ENCODE measurements at regions not wholly inside any gene's neighbourhood (a gene's known extent, or its start where the extent isn't known, plus 50 kb on each side); places are given as distances from the start of the nearest gene placed in this dataset.
"Not testable (repeated sequence)": the region's sequence is repeated elsewhere in the genome, so short reads cannot be mapped to it uniquely, and the experiment has no call there.

DNA sequence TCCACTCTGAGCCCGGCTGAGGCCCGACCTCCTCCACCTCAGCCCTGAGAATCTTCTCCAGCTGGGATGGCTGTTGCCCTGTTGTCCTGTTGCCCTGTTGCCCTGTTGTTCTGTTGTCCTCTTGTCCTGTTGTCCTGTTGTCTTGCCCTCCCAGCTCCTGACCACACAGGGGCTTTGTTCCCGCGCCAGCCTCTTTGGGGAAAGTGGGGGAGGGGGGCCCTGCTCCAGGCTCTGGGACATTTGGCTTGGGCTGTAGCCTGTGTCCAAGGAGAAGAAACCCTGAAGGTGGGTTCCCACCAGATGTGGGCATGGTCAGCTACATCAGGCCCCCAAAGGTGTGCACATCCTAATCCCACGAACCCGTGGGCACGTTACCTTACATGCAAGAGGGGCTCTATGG lies 113.5 kb upstream of the FAM20C start:
- peaks cover 0 to 10% of the 10 kb centered on the region in 2 donors for H3K27me3 Mint-ChIP-seq
- H3K4me1 ChIP-seq (ENCODE audit: control insufficient read depth in 1 of 2, extremely low read depth in 1 of 2, insufficient read depth in 2 of 2, low read length in 2 of 2); POLR2A ChIA-PET; H3K36me3 Mint-ChIP-seq; H3K27ac Mint-ChIP-seq; H3K36me3 ChIP-seq (ENCODE audit: control insufficient read depth in 2 of 2, extremely low read depth in 1 of 2, insufficient read depth in 1 of 2, low read length in 1 of 2); H3K27ac ChIP-seq (ENCODE audit: low read length); CTCF ChIA-PET; H3K9me3 Mint-ChIP-seq; H3K4me3 ChIP-seq (ENCODE audit: control insufficient read depth in 1 of 2, extremely low read depth in 1 of 2, low read length in 1 of 2); ATAC-seq (replicated peaks in 1 of 4); H3K4me1 Mint-ChIP-seq; H3K4me3 Mint-ChIP-seq; H3K9me3 ChIP-seq: not testable (repeated sequence)
- peak in 1 of 35 experiments; percentile 22 for DNase-seq
- no CpG with 5 or more reads among the region's 7 CpGs for WGBS (ENCODE audit: insufficient coverage)
- H3K27me3 ChIP-seq (replicated peaks in 1 of 2; ENCODE audit: control insufficient read depth in 2 of 2, extremely low read depth in 1 of 2, insufficient read depth in 2 of 2, low read length in 1 of 2), result peaks cover 0 to 17% of the 10 kb centered on the region in 2 experiments

DNA sequence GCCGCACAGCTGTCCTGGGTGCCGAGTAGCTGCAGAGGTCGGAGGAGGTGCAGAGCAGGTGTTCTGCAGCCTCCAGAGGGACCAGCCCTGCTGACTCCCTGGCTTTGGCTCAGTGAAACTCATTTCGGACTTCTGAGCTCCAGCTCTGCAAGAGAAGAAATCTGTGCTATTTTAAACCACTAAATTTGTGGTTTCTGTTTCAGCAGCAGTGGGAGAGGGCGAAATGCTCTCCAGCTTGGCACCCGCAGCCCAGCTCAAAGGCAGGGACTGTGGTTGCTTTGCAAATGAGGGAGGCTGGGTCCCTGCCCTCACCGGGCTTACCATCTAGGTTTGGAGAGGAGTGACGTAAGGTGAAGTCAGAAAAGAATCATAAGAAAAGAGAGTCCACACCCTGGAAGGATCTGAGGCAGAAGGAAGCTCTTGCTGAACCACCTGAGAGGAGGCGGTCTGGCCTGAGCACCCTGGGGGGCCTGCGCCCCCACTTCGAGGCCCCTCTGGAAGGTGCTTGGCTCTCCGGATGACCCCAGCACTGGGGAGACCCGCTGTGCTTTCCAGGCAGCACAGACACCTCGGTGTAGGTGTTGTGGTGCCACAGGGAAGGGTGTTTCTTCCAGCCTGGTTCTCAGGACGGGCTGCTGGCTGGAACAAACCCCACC lies 112.8 kb upstream of the FAM20C start:
- peaks cover 0 to 10% of the 10 kb centered on the region in 2 donors for H3K27me3 Mint-ChIP-seq
- CTCF ChIA-PET; H3K9me3 ChIP-seq; H3K4me1 ChIP-seq (ENCODE audit: control insufficient read depth in 1 of 2, extremely low read depth in 1 of 2, insufficient read depth in 2 of 2, low read length in 2 of 2); H3K4me3 Mint-ChIP-seq; H3K4me3 ChIP-seq (ENCODE audit: control insufficient read depth in 1 of 2, extremely low read depth in 1 of 2, low read length in 1 of 2); POLR2A ChIA-PET; DNase-seq; H3K36me3 ChIP-seq (ENCODE audit: control insufficient read depth in 2 of 2, extremely low read depth in 1 of 2, insufficient read depth in 1 of 2, low read length in 1 of 2); H3K27ac Mint-ChIP-seq; H3K4me1 Mint-ChIP-seq; H3K36me3 Mint-ChIP-seq; H3K9me3 Mint-ChIP-seq; ATAC-seq (replicated peaks in 1 of 4); H3K27ac ChIP-seq (ENCODE audit: low read length): not testable (repeated sequence)
- 74% methylated on average over 4 of the region's 15 CpGs for WGBS (ENCODE audit: insufficient coverage)
- peaks cover 0 to 21% of the 10 kb centered on the region in 2 experiments for H3K27me3 ChIP-seq (replicated peaks in 1 of 2; ENCODE audit: control insufficient read depth in 2 of 2, extremely low read depth in 1 of 2, insufficient read depth in 2 of 2, low read length in 1 of 2)

DNA sequence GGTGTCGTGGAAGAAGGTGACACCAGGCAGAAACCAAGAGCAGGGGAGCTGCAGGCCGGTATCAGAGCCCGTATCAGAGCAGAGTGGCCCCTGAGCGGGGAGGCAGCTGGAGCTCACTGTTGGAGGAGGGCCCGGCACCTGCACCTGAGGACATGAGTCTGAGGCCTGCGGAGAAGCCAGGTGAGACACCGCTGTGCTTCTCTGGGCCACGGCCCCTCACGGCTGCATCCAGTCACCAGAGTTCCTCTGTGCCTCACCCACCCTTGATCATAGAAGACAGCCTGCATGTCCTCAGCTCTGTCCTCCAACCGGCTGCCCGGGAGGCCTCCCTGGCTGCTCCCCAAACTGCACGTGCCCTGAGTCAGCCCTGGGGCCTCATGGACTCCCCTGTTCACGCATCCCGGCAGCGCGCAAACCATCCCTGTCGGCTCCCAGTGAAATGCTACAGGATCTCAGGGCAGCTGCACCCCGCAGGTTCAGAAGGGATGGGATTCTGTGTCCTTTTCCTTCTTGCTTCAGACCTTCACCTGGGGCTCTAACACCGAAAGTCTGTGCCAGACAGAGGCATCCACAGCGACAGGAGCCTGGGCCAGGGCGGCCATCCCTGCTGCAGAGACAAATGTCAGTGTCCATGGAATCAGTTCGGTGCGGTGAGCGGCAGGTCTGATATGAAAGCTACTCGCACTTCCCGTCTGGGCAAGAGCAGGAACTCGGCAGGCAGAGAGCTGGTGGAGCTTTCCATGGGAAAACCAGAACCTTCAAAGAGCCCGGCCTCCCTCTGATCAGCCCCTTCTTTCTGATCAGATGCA lies 111.9 kb upstream of the FAM20C start:
- CTCF ChIA-PET, result no interaction called here
- Mint-ChIP-seq H3K36me3 (no peaks in the 10 kb centered on the region), H3K4me1 (no peaks in the 10 kb centered on the region), H3K9me3 (no peaks in the 10 kb centered on the region), H3K27ac (no peak overlapping the region), H3K27me3 (peaks cover 0 to 10% of the 10 kb centered on the region in 2 donors), H3K4me3 (no peak overlapping the region)
- WGBS (ENCODE audit: insufficient coverage), result 87% methylated on average over 25 of the region's 28 CpGs
- ATAC-seq (replicated peaks in 1 of 4) (no peak), DNase-seq (peak in 1 of 35 experiments; percentile 8)
- Histone ChIP-seq H3K4me1 (ENCODE audit: control insufficient read depth in 1 of 2, extremely low read depth in 1 of 2, insufficient read depth in 2 of 2, low read length in 2 of 2) (no peaks in the 10 kb centered on the region), H3K27me3 (replicated peaks in 1 of 2; ENCODE audit: control insufficient read depth in 2 of 2, extremely low read depth in 1 of 2, insufficient read depth in 2 of 2, low read length in 1 of 2) (peaks cover 0 to 21% of the 10 kb centered on the region in 2 experiments), H3K4me3 (ENCODE audit: control insufficient read depth in 1 of 2, extremely low read depth in 1 of 2, low read length in 1 of 2) (no peak overlapping the region), H3K27ac (ENCODE audit: low read length) (no peak overlapping the region), H3K9me3 (no peaks in the 10 kb centered on the region), H3K36me3 (ENCODE audit: control insufficient read depth in 2 of 2, extremely low read depth in 1 of 2, insufficient read depth in 1 of 2, low read length in 1 of 2) (no peaks in the 10 kb centered on the region)
- POLR2A ChIA-PET, result no interaction called here

DNA sequence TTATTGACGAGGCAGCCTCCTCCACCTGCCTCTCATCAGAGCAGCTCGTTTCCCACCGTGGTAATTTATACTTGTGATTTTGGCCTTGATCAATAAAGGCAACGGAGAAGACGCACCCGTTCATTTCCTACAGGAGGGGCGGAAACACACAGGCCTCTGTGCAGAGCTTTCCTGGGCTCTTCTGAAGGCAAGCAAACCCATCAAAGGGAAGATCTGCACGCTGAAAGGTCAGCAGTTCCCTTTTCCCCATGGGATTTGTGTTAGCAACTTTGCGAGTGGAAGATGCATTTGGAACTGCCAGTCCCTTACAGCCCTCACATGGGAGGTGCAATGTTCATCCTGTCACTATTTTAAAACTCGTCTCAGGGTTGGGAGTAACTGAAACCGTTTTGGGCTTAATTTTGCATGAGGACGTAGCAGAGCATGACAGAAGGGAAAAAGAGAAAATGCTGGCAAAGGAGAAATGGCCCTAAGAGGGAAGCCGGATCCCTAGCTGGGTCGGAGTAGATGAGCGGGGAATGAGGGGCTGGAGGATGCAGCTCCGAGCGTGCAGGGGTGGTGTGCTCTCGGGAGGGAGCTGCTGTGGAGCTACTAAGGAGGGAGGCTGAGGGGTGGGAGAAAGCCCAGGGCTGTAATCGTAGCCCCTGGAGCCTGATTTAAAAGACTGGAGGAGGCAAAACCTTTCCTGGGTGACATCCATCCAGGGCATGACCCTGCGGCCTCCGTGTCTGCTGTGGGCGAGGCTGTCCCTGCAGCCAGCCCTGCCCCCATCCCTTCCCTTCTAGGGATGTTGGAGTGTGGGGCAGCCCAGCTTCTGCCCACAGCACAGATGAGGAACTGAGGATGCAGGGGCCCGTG lies 111.1 kb upstream of the FAM20C start:
- no peaks in the 10 kb centered on the region for H3K36me3 ChIP-seq (ENCODE audit: control insufficient read depth in 2 of 2, extremely low read depth in 1 of 2, insufficient read depth in 1 of 2, low read length in 1 of 2)
- no peaks in the 10 kb centered on the region for H3K36me3 Mint-ChIP-seq
- no peaks in the 10 kb centered on the region for H3K4me1 ChIP-seq (ENCODE audit: control insufficient read depth in 1 of 2, extremely low read depth in 1 of 2, insufficient read depth in 2 of 2, low read length in 2 of 2)
- no peak overlapping the region for H3K4me3 ChIP-seq (ENCODE audit: control insufficient read depth in 1 of 2, extremely low read depth in 1 of 2, low read length in 1 of 2)
- DNase-seq, result peak in 1 of 35 experiments; percentile 9
- H3K4me1 Mint-ChIP-seq, result no peaks in the 10 kb centered on the region
- H3K27me3 ChIP-seq (replicated peaks in 1 of 2; ENCODE audit: control insufficient read depth in 2 of 2, extremely low read depth in 1 of 2, insufficient read depth in 2 of 2, low read length in 1 of 2), result peaks cover 0 to 21% of the 10 kb centered on the region in 2 experiments
- POLR2A ChIA-PET, result no interaction called here
- H3K4me3 Mint-ChIP-seq, result no peak overlapping the region
- ATAC-seq (replicated peaks in 1 of 4), result no peak
- no peaks in the 10 kb centered on the region for H3K9me3 ChIP-seq
- no peak overlapping the region for H3K27ac Mint-ChIP-seq
- H3K27ac ChIP-seq (ENCODE audit: low read length), result no peak overlapping the region
- peaks cover 0 to 10% of the 10 kb centered on the region in 2 donors for H3K27me3 Mint-ChIP-seq
- CTCF ChIA-PET, result no interaction called here
- 81% methylated on average over 14 of the region's 23 CpGs for WGBS (ENCODE audit: insufficient coverage)
- no peaks in the 10 kb centered on the region for H3K9me3 Mint-ChIP-seq

DNA sequence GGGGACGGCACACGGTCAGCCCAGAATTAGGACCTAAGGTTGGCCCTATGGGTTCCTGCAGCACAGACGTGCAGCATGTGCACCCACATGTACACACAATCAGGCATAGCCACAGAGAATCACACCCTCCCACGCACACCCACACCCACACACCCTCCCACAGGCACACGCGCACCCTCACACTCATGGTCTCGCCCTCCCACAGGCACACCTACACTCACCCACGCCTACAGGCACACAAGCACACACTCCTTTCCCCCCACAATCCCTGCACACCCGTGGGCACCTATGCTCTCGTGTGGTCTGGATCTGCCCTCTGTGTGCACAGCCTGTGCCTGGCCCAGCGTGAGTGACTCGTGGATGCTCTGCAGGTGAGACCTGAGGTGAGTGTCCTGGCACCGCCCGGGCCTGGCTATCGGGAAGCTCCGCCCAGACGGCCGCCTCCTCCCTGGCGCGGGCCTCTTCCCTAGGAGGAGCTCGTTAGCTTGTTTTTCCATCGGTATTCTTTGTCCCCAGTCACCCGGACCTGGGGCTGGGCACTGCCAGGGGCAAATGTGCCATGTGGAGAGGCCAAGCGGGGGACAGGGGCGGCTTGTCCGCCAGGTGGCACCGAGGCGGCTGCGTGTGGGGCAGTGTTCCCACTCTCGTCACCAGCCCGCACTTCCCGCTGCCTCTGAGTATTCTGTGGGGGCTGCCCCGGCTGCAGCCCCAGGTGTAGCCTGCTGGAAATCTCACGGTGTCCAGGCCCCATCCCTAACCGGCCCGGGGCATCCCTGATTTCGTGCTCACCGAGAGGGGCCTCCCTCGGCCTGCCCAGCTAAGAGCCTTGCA lies 110.2 kb upstream of the FAM20C start:
- H3K9me3 ChIP-seq, result no peaks in the 10 kb centered on the region
- Mint-ChIP-seq H3K4me1 (no peaks in the 10 kb centered on the region), H3K9me3 (no peaks in the 10 kb centered on the region), H3K36me3 (no peaks in the 10 kb centered on the region), H3K27me3 (peaks cover 0 to 10% of the 10 kb centered on the region in 2 donors), H3K27ac (no peak overlapping the region), H3K4me3 (no peak overlapping the region)
- DNase-seq, result peak in 1 of 35 experiments; percentile 14
- no peak for ATAC-seq (replicated peaks in 1 of 4)
- peaks cover 0 to 21% of the 10 kb centered on the region in 2 experiments for H3K27me3 ChIP-seq (replicated peaks in 1 of 2; ENCODE audit: control insufficient read depth in 2 of 2, extremely low read depth in 1 of 2, insufficient read depth in 2 of 2, low read length in 1 of 2)
- no peaks in the 10 kb centered on the region for H3K4me1 ChIP-seq (ENCODE audit: control insufficient read depth in 1 of 2, extremely low read depth in 1 of 2, insufficient read depth in 2 of 2, low read length in 2 of 2)
- H3K36me3 ChIP-seq (ENCODE audit: control insufficient read depth in 2 of 2, extremely low read depth in 1 of 2, insufficient read depth in 1 of 2, low read length in 1 of 2), result no peaks in the 10 kb centered on the region
- CTCF ChIA-PET, result no interaction called here
- H3K27ac ChIP-seq (ENCODE audit: low read length), result no peak overlapping the region
- 74% methylated on average over 38 of the region's 39 CpGs for WGBS (ENCODE audit: insufficient coverage)
- no peak overlapping the region for H3K4me3 ChIP-seq (ENCODE audit: control insufficient read depth in 1 of 2, extremely low read depth in 1 of 2, low read length in 1 of 2)
- POLR2A ChIA-PET, result no interaction called here

DNA sequence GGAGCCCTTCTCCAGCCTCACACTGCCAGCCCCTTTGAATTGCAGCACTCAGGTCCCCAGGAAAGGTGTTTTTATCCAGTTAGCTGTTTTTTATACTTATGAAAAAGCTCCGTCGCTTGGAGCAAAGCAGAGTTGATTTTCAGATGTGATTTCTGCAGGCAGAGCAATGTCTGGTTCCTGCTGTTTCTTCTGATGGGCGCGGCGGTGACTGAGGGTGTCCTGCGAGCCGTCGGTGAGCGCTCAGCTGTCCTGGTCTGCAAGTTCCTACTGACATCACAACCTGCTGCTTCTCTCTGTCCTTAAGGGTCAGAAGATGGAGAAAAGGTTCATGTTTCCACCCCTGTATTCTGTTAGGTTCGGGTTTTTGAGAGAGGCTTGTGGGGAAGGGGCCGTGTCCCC lies 109.6 kb upstream of the FAM20C start:
- H3K27me3 ChIP-seq (replicated peaks in 1 of 2; ENCODE audit: control insufficient read depth in 2 of 2, extremely low read depth in 1 of 2, insufficient read depth in 2 of 2, low read length in 1 of 2), result peaks cover 0 to 21% of the 10 kb centered on the region in 2 experiments
- H3K4me1 ChIP-seq (ENCODE audit: control insufficient read depth in 1 of 2, extremely low read depth in 1 of 2, insufficient read depth in 2 of 2, low read length in 2 of 2), result no peaks in the 10 kb centered on the region
- peaks cover 0 to 10% of the 10 kb centered on the region in 2 donors for H3K27me3 Mint-ChIP-seq
- no peak overlapping the region for H3K4me3 ChIP-seq (ENCODE audit: control insufficient read depth in 1 of 2, extremely low read depth in 1 of 2, low read length in 1 of 2)
- 91% methylated on average over 2 of the region's 11 CpGs for WGBS (ENCODE audit: insufficient coverage)
- H3K4me1 Mint-ChIP-seq, result no peaks in the 10 kb centered on the region
- H3K9me3 ChIP-seq, result no peaks in the 10 kb centered on the region
- ChIA-PET POLR2A (no interaction called here), CTCF (no interaction called here)
- no peaks in the 10 kb centered on the region for H3K36me3 ChIP-seq (ENCODE audit: control insufficient read depth in 2 of 2, extremely low read depth in 1 of 2, insufficient read depth in 1 of 2, low read length in 1 of 2)
- no peak overlapping the region for H3K4me3 Mint-ChIP-seq
- no peak for DNase-seq
- H3K27ac ChIP-seq (ENCODE audit: low read length), result no peak overlapping the region
- ATAC-seq (replicated peaks in 1 of 4), result no peak
- H3K27ac Mint-ChIP-seq, result no peak overlapping the region
- no peaks in the 10 kb centered on the region for H3K9me3 Mint-ChIP-seq
- no peaks in the 10 kb centered on the region for H3K36me3 Mint-ChIP-seq

Data from T-cell (primary cell).